Activated T-cell treated with anti-CD3 and anti-CD28 coated beads, Interleukin-2, amount 50 U/mL, for 48 hours (primary cell): ENCODE measurements at regions not wholly inside any gene's neighbourhood (a gene's known extent, or its start where the extent isn't known, plus 50 kb on each side); places are given as distances from the start of the nearest gene placed in this dataset.

Experiments used
- DNase-seq, 2 experiments: peaks; one replicate each; pipeline ENCODE4 v3.0.0-alpha.2; 2020

DNA sequence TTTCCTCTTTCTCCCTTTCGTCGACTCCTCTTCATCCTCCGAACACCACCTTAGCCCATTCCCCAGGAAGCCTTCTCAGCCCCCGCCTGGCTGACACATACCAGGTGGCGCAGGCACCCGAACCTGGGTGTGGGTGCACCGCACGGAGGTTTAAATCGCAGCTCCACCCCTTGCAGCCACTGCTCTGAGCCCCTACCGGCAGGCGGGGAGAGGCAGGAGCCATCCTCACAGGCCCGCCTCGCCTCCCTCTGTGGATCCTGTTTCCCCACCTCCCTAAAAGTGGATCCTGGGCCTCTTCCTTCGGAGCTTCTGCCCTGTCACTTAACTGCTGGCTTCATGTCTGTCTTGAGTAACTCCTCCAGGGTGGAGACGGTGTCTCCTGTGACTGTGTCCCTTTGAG, 110.7 kb downstream of the OLFM1 start:
- no peak for DNase-seq

DNA sequence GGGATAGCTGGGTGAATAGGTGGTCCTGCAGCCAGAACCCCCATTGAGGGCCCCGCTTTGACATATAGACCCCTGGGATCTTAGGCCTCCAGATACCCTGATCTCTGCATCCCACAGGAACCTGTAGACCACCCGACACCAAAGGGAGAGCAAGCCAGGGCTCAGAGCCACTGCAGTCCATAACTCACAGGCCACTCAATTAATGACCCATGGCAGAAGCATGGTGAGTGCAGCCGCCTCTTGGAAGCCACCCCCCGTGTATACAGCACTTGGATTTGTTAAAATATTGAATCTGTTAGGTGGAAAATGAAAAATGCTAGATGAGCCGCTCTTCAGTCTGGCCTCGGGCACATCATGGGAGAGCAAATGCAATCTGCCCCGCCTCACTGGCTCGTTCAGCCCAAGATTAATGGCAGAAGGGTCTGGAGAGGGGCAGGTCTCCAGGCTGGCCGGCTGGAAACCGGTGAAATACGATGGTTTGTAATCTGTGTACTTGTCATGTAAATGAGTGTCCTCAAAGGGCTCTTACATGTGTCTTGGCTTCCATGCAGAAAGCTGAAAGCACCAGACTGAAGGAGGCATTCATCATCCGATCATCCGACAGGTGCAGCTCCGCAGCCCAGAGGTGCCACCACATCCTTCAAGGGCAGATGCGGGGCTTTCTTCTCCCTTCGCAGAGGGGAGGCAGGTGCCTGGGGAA, 111.3 kb downstream of the OLFM1 start:
- no peak for DNase-seq

DNA sequence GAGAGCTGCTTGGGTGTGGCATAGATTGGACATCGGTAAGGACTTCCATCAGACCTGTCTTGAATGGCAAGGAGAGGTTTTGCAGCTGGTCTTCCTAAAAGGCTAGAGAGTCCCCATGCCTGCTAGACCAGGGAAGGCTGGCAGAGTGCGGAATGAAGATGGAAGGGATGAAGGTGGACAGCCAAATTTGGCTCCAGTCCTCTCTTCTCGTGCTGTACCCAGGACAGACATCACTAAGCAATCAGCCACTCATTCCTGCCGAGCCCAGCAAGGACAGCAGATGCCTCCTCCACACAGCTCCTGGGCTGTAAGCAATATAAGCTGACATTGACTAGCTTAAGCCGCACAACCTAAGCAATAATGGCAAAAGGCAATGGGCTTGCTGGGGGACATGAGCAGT, 112.0 kb downstream of the OLFM1 start:
- no peak for DNase-seq

GRCh38 chr9:135201711-135202110, 114.2 kb downstream of the OLFM1 start:
- no peak for DNase-seq

GRCh38 chr9:135204177-135204576, 116.7 kb downstream of the OLFM1 start:
- DNase-seq = no peak

DNA sequence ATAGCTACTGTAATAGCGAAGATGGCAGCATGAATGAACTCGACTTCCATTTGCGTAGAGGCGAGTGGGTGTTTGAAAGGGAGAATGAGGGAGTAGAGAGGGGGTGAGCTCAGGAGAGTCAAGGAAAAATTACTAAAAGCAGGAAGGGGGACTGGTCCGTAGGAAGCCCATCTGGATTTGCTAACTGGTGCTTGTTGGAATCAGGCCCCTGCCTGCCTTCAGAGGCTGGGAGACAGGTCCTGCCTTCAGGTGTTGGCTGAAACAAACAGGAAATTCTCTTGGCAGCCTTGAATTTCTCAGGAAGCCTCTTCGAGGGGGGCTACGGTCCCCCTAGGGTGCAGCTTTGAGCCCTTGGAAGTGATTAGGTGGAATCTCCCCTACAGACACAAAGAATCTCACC, 121.7 kb downstream of the OLFM1 start:
- no peak for DNase-seq

- no peak for DNase-seq
These were observed 122.4 kb downstream of the OLFM1 start for GRCh38 chr9:135209852-135210251.

GRCh38 chr9:135210676-135211523, 123.4 kb downstream of the OLFM1 start:
- DNase-seq = no peak

GRCh38 chr9:135211524-135211890, 124.0 kb downstream of the OLFM1 start:
- DNase-seq = no peak

DNA sequence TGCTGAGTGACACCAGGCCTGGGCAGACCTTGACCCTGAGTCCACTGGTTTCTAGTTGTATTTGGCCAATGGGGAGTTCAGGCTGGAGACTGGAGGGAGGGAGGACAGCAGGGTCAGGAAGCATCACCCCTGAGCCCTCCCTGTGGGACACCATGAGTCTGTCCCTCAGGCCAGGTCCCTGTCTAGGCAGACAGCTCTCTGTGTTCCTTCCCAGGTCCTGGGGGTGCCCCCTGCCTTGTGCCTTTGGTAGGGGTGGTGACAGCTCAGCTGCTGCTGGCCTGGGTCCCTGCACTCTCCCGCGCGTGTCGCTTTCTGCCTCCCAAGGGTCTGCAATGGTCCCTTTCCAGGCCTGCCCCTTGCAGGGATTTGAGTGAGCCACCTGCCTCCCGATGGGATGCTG, 125.5 kb downstream of the OLFM1 start:
- DNase-seq = no peak

- DNase-seq = no peak
These were observed 126.1 kb downstream of the OLFM1 start for GRCh38 chr9:135213566-135213965.

GRCh38 chr9:135214054-135214640, 126.7 kb downstream of the OLFM1 start:
- DNase-seq = no peak

DNA sequence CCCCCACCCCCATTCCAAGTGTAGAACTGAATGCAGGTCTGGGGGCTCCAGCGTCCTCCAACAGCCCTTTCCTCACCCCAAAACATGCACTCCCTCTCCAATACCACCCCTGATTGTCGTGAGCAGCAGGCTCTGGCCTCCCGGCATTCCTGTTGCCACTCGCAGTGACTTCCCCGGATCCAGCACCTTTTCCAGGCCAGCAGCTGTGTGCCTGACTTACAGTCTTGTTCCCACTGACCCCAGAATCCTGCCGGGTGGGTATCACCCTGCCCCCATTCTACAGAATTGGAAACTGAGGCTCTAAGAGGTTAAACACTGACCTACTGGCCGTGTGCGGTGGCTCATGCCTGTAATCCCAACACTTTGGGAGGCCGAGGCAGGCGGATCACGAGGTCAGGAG, 127.2 kb downstream of the OLFM1 start:
- DNase-seq = no peak

GRCh38 chr9:135215571-135216161, 128.2 kb downstream of the OLFM1 start:
- DNase-seq = no peak

- no peak for DNase-seq
These were observed 128.8 kb downstream of the OLFM1 start for GRCh38 chr9:135216236-135216635.

- DNase-seq = no peak
These were observed 129.4 kb downstream of the OLFM1 start for GRCh38 chr9:135216791-135217441.

DNA sequence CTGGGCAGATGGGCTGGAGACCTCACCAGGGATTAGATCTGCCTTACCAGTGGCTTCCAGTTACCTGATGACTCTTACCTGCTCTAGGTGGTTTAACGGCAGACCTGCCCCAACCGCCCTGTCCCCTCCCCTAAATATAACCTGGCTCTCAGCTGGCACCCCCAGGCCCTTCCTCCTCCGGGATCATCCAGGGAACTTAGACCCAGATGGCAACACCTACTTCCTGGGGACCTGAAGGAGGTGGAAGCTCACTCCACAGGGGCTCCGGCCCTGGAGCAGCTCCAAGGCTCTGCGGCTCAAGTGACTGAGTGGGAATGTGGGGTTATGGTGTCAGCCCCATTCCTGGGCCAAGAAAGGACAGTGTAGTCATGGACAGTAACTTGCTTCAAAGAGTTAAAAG, 130.4 kb downstream of the OLFM1 start:
- no peak for DNase-seq

DNA sequence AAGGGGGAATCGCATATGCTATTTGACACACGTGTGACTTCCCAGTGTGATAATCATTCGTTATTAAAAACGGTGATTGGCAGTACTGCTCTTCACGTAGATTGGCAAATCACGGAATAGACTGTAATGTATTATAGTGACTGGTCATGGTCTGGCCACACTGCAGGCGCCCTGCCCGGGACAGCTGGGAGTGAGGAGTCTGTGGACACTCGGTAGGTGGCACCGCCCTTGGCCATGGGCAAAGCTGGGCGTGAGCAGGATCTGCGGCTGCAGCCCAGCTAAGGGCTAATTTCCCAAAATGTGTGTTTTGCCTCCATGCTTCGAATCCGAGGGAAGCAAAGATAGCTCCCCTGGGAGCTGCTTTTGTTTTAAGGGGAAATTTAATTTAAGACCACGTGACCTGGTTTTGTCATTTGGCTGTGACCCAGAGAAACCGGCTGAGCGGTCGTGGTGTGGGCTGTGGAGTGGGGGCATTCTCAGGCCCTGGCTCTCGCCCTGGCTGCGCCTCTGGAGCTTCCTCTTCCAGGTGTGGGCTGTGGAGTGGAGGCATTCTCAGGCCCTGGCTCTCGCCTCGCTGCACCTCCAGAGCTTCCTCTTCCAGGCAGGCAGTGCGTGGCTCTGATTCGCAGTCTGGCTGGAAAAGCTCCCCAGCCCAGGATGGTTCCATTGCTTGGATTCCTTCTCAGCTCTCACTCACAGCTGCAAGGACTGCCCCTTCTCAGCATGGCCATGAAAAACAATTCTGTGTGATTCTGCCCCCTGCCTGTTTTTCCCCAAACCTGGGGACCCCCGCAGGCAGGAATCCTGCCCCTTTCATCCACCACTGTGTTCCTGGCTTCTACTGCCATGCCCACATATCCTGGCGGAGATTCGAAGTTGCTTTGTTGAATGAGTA, 131.1 kb downstream of the OLFM1 start:
- DNase-seq = no peak

DNA sequence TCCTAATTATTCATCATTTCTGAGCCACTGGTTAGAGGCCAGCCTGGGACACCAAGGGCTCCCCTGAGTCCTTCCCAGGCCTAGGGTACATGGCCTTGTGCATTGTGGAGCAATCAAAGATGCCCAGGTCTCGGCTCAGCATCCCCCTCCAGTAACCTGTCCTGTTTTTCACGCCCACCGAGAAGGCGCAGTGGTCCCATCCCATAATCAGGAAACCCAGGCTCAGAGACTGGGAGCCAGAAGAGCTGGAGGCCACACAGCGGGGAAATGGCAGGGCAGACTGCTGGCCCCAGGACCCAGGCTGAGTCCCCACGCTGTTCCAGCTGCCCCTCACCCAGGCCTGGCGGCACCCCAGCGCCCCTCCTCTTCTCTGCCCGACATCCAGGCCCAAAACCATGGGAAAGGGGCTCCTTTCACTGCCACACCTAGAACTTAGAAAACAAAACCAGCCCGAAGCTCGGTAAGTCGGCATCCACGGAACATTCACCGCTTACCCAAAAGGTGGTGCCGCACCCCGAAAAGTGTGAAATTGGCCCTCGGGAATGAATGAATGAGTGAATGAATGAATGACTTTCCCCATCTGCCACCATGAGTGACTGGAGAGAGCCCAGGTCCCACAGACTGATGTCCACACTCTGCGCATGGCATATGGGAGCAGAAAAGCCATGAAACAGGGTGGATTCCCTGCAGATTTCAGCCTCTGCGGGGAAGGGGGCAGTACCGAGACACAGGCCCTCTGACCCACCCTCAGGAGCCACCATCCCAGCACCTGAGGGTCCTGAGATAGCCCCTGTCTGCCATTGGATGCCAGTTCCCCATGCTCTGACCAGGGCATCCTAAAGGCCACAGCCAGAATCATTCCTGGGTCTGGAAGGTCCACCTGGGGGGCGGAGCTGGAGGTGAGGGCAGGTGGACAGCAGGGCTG, 132.5 kb downstream of the OLFM1 start:
- no peak for DNase-seq

GRCh38 chr9:135220601-135221575, 133.4 kb downstream of the OLFM1 start:
- DNase-seq = no peak
